Stimulated activated CD4-positive, alpha-beta T cell treated with anti-CD3 and anti-CD28 coated beads, Interleukin-4, amount 100 ng/mL, for 4 hours (primary cell): ENCODE measurements at regions not wholly inside any gene's neighbourhood (a gene's known extent, or its start where the extent isn't known, plus 50 kb on each side); places are given as distances from the start of the nearest gene placed in this dataset.

ENCODE experiments used
- DNase-seq, 2 experiments: peaks; one replicate each; pipeline ENCODE4 v3.0.0-alpha.2; 2020

- no peak for DNase-seq
These were observed 224.4 kb upstream of the GALNT17 start for GRCh38 chr7:70907259-70908247.

GRCh38 chr7:70913924-70914323 lies 218.0 kb upstream of the GALNT17 start:
- DNase-seq, result no peak

GRCh38 chr7:70915067-70915466 lies 216.9 kb upstream of the GALNT17 start:
- DNase-seq, result no peak

- DNase-seq, result no peak
These were observed 212.4 kb upstream of the GALNT17 start for GRCh38 chr7:70919481-70920073.

GRCh38 chr7:70920876-70921275 lies 211.1 kb upstream of the GALNT17 start:
- no peak for DNase-seq

- DNase-seq, result no peak
These were observed 208.6 kb upstream of the GALNT17 start for GRCh38 chr7:70923181-70923845.

- DNase-seq, result no peak
These were observed 206.4 kb upstream of the GALNT17 start for GRCh38 chr7:70925411-70926115.

- DNase-seq, result no peak
These were observed 205.3 kb upstream of the GALNT17 start for GRCh38 chr7:70926666-70927065.

- DNase-seq, result no peak
These were observed 196.6 kb upstream of the GALNT17 start for GRCh38 chr7:70935311-70935710.

- DNase-seq, result no peak
These were observed 196.1 kb upstream of the GALNT17 start for GRCh38 chr7:70935854-70936253.

GRCh38 chr7:70937424-70937823 lies 194.5 kb upstream of the GALNT17 start:
- no peak for DNase-seq

GRCh38 chr7:70940597-70940996 lies 191.3 kb upstream of the GALNT17 start:
- DNase-seq, result no peak

GRCh38 chr7:70942791-70943190 lies 189.2 kb upstream of the GALNT17 start:
- DNase-seq, result no peak

- DNase-seq, result no peak
These were observed 187.4 kb upstream of the GALNT17 start for GRCh38 chr7:70944516-70944915.

GRCh38 chr7:70947181-70947580 lies 184.8 kb upstream of the GALNT17 start:
- DNase-seq, result no peak

GRCh38 chr7:70949862-70950261 lies 182.1 kb upstream of the GALNT17 start:
- no peak for DNase-seq

GRCh38 chr7:70951271-70951962 lies 180.5 kb upstream of the GALNT17 start:
- no peak for DNase-seq

- no peak for DNase-seq
These were observed 179.6 kb upstream of the GALNT17 start for GRCh38 chr7:70952311-70952710.

GRCh38 chr7:70953331-70953741 lies 178.6 kb upstream of the GALNT17 start:
- DNase-seq, result no peak

GRCh38 chr7:70953796-70954195 lies 178.1 kb upstream of the GALNT17 start:
- no peak for DNase-seq

GRCh38 chr7:70972693-70973092 lies 159.3 kb upstream of the GALNT17 start:
- no peak for DNase-seq

- no peak for DNase-seq
These were observed 156.2 kb upstream of the GALNT17 start for GRCh38 chr7:70975754-70976153.
